ENCODE measurements at regions not wholly inside any gene's neighbourhood (a gene's known extent, or its start where the extent isn't known, plus 50 kb on each side); places are given as distances from the start of the nearest gene placed in this dataset.
"Not testable (repeated sequence)": the region's sequence is repeated elsewhere in the genome, so short reads cannot be mapped to it uniquely, and the experiment has no call there.

GRCh38 chr12:62168411-62168810 lies 91.8 kb upstream of the USP15 start:
- H3K36me3 ChIP-seq (ENCODE audit: control insufficient read depth, insufficient read depth, low read length), result no peaks in the 10 kb centered on the region
- H3K9me3 ChIP-seq (ENCODE audit: control insufficient read depth, low read length), result no peaks in the 10 kb centered on the region
- WGBS, 2 experiments (ENCODE audit: insufficient coverage in 2 of 2), result 63 to 100% methylated on average over 1 to 2 of the region's 2 CpGs
- no peaks in the 10 kb centered on the region for H3K4me1 ChIP-seq (ENCODE audit: control insufficient read depth, insufficient read depth, low read length, poor library complexity, severe bottlenecking)
- no peak overlapping the region for H3K4me3 ChIP-seq (ENCODE audit: extremely low read depth, insufficient read depth, low read length, poor library complexity, severe bottlenecking)
- no peak overlapping the region for H3K27ac ChIP-seq (ENCODE audit: low read depth, low read length, severe bottlenecking)

- Histone ChIP-seq H3K4me3 (ENCODE audit: extremely low read depth, insufficient read depth, low read length, poor library complexity, severe bottlenecking) (no peak overlapping the region), H3K27ac (ENCODE audit: low read depth, low read length, severe bottlenecking) (no peak overlapping the region), H3K9me3 (ENCODE audit: control insufficient read depth, low read length) (no peaks in the 10 kb centered on the region), H3K4me1 (ENCODE audit: control insufficient read depth, insufficient read depth, low read length, poor library complexity, severe bottlenecking) (no peaks in the 10 kb centered on the region), H3K36me3 (ENCODE audit: control insufficient read depth, insufficient read depth, low read length) (no peaks in the 10 kb centered on the region)
- 86 to 100% methylated on average over 1 of the region's 1 CpG for WGBS, 2 experiments (ENCODE audit: insufficient coverage in 2 of 2)
These were observed 90.0 kb upstream of the USP15 start for GRCh38 chr12:62170241-62170640.

GRCh38 chr12:62190689-62191490 lies 69.3 kb upstream of the USP15 start:
- Histone ChIP-seq H3K27ac (ENCODE audit: low read depth, low read length, severe bottlenecking) (no peak overlapping the region), H3K9me3 (ENCODE audit: control insufficient read depth, low read length) (no peaks in the 10 kb centered on the region), H3K36me3 (ENCODE audit: control insufficient read depth, insufficient read depth, low read length) (no peaks in the 10 kb centered on the region), H3K4me3 (ENCODE audit: extremely low read depth, insufficient read depth, low read length, poor library complexity, severe bottlenecking) (peak overlapping the region; percentile 34), H3K4me1 (ENCODE audit: control insufficient read depth, insufficient read depth, low read length, poor library complexity, severe bottlenecking) (peaks cover 5% of the 10 kb centered on the region)
- 0 to 2% methylated on average over 19 to 24 of the region's 61 CpGs for WGBS, 2 experiments (ENCODE audit: insufficient coverage in 2 of 2)

- H3K36me3 ChIP-seq (ENCODE audit: control insufficient read depth, insufficient read depth, low read length), result no peaks in the 10 kb centered on the region
- H3K27ac ChIP-seq (ENCODE audit: low read depth, low read length, severe bottlenecking), result no peak overlapping the region
- H3K9me3 ChIP-seq (ENCODE audit: control insufficient read depth, low read length), result no peaks in the 10 kb centered on the region
- 2 to 4% methylated on average over 38 to 40 of the region's 41 CpGs for WGBS, 2 experiments (ENCODE audit: insufficient coverage in 2 of 2)
- peaks cover 5% of the 10 kb centered on the region for H3K4me1 ChIP-seq (ENCODE audit: control insufficient read depth, insufficient read depth, low read length, poor library complexity, severe bottlenecking)
- peak overlapping the region; percentile 34 for H3K4me3 ChIP-seq (ENCODE audit: extremely low read depth, insufficient read depth, low read length, poor library complexity, severe bottlenecking)
These were observed 68.6 kb upstream of the USP15 start for GRCh38 chr12:62191491-62192179.

GRCh38 chr12:62192180-62192902 lies 67.9 kb upstream of the USP15 start:
- Histone ChIP-seq H3K27ac (ENCODE audit: low read depth, low read length, severe bottlenecking) (no peak overlapping the region), H3K4me1 (ENCODE audit: control insufficient read depth, insufficient read depth, low read length, poor library complexity, severe bottlenecking) (peaks cover 5% of the 10 kb centered on the region), H3K36me3 (ENCODE audit: control insufficient read depth, insufficient read depth, low read length) (no peaks in the 10 kb centered on the region), H3K9me3 (ENCODE audit: control insufficient read depth, low read length) (no peaks in the 10 kb centered on the region), H3K4me3 (ENCODE audit: extremely low read depth, insufficient read depth, low read length, poor library complexity, severe bottlenecking) (peak overlapping the region; percentile 34)
- 1 to 2% methylated on average over 16 to 22 of the region's 34 CpGs for WGBS, 2 experiments (ENCODE audit: insufficient coverage in 2 of 2)

GRCh38 chr12:62192903-62193250 lies 67.3 kb upstream of the USP15 start:
- peaks cover 5% of the 10 kb centered on the region for H3K4me1 ChIP-seq (ENCODE audit: control insufficient read depth, insufficient read depth, low read length, poor library complexity, severe bottlenecking)
- H3K36me3 ChIP-seq (ENCODE audit: control insufficient read depth, insufficient read depth, low read length), result no peaks in the 10 kb centered on the region
- H3K4me3 ChIP-seq (ENCODE audit: extremely low read depth, insufficient read depth, low read length, poor library complexity, severe bottlenecking), result no peak overlapping the region
- WGBS, 2 experiments (ENCODE audit: insufficient coverage in 2 of 2), result 32 to 38% methylated on average over 7 of the region's 7 CpGs
- H3K27ac ChIP-seq (ENCODE audit: low read depth, low read length, severe bottlenecking), result no peak overlapping the region
- no peaks in the 10 kb centered on the region for H3K9me3 ChIP-seq (ENCODE audit: control insufficient read depth, low read length)

- Histone ChIP-seq H3K36me3 (ENCODE audit: control insufficient read depth, insufficient read depth, low read length) (no peaks in the 10 kb centered on the region), H3K9me3 (ENCODE audit: control insufficient read depth, low read length) (no peaks in the 10 kb centered on the region), H3K4me1 (ENCODE audit: control insufficient read depth, insufficient read depth, low read length, poor library complexity, severe bottlenecking) (peaks cover 5% of the 10 kb centered on the region), H3K4me3 (ENCODE audit: extremely low read depth, insufficient read depth, low read length, poor library complexity, severe bottlenecking) (no peak overlapping the region), H3K27ac (ENCODE audit: low read depth, low read length, severe bottlenecking) (no peak overlapping the region)
- WGBS, 2 experiments (ENCODE audit: insufficient coverage in 2 of 2), result 86% methylated on average over 1 of the region's 1 CpG; no CpG with 5 or more reads in 1 of the 2 experiments
These were observed 66.2 kb upstream of the USP15 start for GRCh38 chr12:62194031-62194430.

GRCh38 chr12:62194616-62195015 lies 65.6 kb upstream of the USP15 start:
- Histone ChIP-seq H3K4me1 (ENCODE audit: control insufficient read depth, insufficient read depth, low read length, poor library complexity, severe bottlenecking) (peaks cover 5% of the 10 kb centered on the region), H3K27ac (ENCODE audit: low read depth, low read length, severe bottlenecking) (no peak overlapping the region), H3K4me3 (ENCODE audit: extremely low read depth, insufficient read depth, low read length, poor library complexity, severe bottlenecking) (no peak overlapping the region), H3K9me3 (ENCODE audit: control insufficient read depth, low read length) (no peaks in the 10 kb centered on the region), H3K36me3 (ENCODE audit: control insufficient read depth, insufficient read depth, low read length) (no peaks in the 10 kb centered on the region)

GRCh38 chr12:62196146-62196545 lies 64.1 kb upstream of the USP15 start:
- Histone ChIP-seq H3K36me3 (ENCODE audit: control insufficient read depth, insufficient read depth, low read length) (no peaks in the 10 kb centered on the region), H3K4me3 (ENCODE audit: extremely low read depth, insufficient read depth, low read length, poor library complexity, severe bottlenecking) (no peak overlapping the region), H3K9me3 (ENCODE audit: control insufficient read depth, low read length) (peaks cover 8% of the 10 kb centered on the region), H3K4me1 (ENCODE audit: control insufficient read depth, insufficient read depth, low read length, poor library complexity, severe bottlenecking) (peaks cover 5% of the 10 kb centered on the region), H3K27ac (ENCODE audit: low read depth, low read length, severe bottlenecking) (no peak overlapping the region)

- WGBS, 2 experiments (ENCODE audit: insufficient coverage in 2 of 2), result 73% methylated on average over 2 of the region's 3 CpGs; no CpG with 5 or more reads in 1 of the 2 experiments
- H3K27ac ChIP-seq (ENCODE audit: low read depth, low read length, severe bottlenecking); H3K36me3 ChIP-seq (ENCODE audit: control insufficient read depth, insufficient read depth, low read length); H3K4me3 ChIP-seq (ENCODE audit: extremely low read depth, insufficient read depth, low read length, poor library complexity, severe bottlenecking); H3K4me1 ChIP-seq (ENCODE audit: control insufficient read depth, insufficient read depth, low read length, poor library complexity, severe bottlenecking): not testable (repeated sequence)
- peaks cover 12% of the 10 kb centered on the region for H3K9me3 ChIP-seq (ENCODE audit: control insufficient read depth, low read length)
These were observed 57.3 kb upstream of the USP15 start for GRCh38 chr12:62202861-62203260.

- no peak overlapping the region for H3K27ac ChIP-seq (ENCODE audit: low read depth, low read length, severe bottlenecking)
- no peak overlapping the region for H3K4me3 ChIP-seq (ENCODE audit: extremely low read depth, insufficient read depth, low read length, poor library complexity, severe bottlenecking)
- no peaks in the 10 kb centered on the region for H3K4me1 ChIP-seq (ENCODE audit: control insufficient read depth, insufficient read depth, low read length, poor library complexity, severe bottlenecking)
- 80 to 100% methylated on average over 1 of the region's 1 CpG for WGBS, 2 experiments (ENCODE audit: insufficient coverage in 2 of 2)
- H3K36me3 ChIP-seq (ENCODE audit: control insufficient read depth, insufficient read depth, low read length), result no peaks in the 10 kb centered on the region
- peaks cover 10% of the 10 kb centered on the region for H3K9me3 ChIP-seq (ENCODE audit: control insufficient read depth, low read length)
These were observed 54.9 kb upstream of the USP15 start for GRCh38 chr12:62205346-62205745.
